ENCODE measurements at regions not wholly inside any gene's neighbourhood (a gene's known extent, or its start where the extent isn't known, plus 50 kb on each side); places are given as distances from the start of the nearest gene placed in this dataset.
"Not testable (repeated sequence)": the region's sequence is repeated elsewhere in the genome, so short reads cannot be mapped to it uniquely, and the experiment has no call there.

DNA sequence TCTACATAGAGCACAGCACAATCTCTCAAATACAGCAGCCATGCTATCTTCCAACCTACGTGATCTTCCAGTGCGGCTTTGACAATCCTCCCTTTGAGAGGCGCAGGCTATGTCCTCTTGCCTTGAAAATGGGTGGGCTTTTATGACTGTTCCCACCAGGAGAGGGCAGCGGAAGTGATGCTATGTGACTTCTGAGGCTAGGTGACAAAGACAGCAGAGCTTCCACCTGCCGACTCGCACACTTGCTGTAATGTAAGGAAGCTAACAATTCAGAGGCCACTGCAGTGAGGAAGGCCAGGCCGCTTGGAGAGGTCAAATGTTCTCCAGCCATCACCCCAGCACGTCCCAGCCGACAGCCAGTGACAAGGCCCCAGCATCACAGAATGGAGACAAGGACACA lies 65.8 kb downstream of the MRPL57 start:
- Histone ChIP-seq H2BK120ac (ENCODE audit: low read depth, low read length) (no peak overlapping the region), H3K4ac (ENCODE audit: low read length) (no peak overlapping the region), H2BK5ac (ENCODE audit: low read length) (no peak overlapping the region), H2AFZ (ENCODE audit: low read length) (peak overlapping the region; percentile 58), H3K14ac (ENCODE audit: low read length) (no peak overlapping the region), H2AK5ac (ENCODE audit: low read depth, low read length) (no peak overlapping the region), H4K8ac (ENCODE audit: low read depth, low read length) (no peak overlapping the region), H3K4me1 (ENCODE audit: control insufficient read depth in 2 of 2, insufficient read depth in 1 of 2, low read depth in 1 of 2, low read length in 2 of 2) (peaks cover 0 to 1% of the 10 kb centered on the region in 2 donors), H3K23ac (ENCODE audit: low read depth, low read length, poor library complexity) (no peak overlapping the region), H3K79me1 (ENCODE audit: low read depth, low read length) (no peaks in the 10 kb centered on the region), H3K27me3 (ENCODE audit: control insufficient read depth in 3 of 3, insufficient read depth in 3 of 3, low read depth in 1 of 3, low read length in 3 of 3) (no peaks in the 10 kb centered on the region), H2BK12ac (ENCODE audit: low read length) (no peak overlapping the region), H2BK15ac (ENCODE audit: low read length) (no peak overlapping the region), H3K9ac (ENCODE audit: low read depth, low read length, poor library complexity) (no peak overlapping the region), H3K4me3 (ENCODE audit: low read length in 2 of 2) (no peak overlapping the region), H3K9me3 (replicated peaks in 1 of 2; ENCODE audit: control insufficient read depth in 2 of 2, insufficient read depth in 1 of 2, low read depth in 1 of 2, low read length in 2 of 2) (peaks cover 0 to 3% of the 10 kb centered on the region in 2 donors), H3K27ac (replicated peaks; ENCODE audit: low read length) (no peak overlapping the region), H3K18ac (ENCODE audit: low read length) (no peak overlapping the region), H4K91ac (ENCODE audit: low read depth, low read length, poor library complexity) (no peak overlapping the region), H3K36me3 (replicated peaks in 1 of 2; ENCODE audit: control insufficient read depth in 2 of 2, insufficient read depth in 2 of 2, low read length in 2 of 2) (no peaks in the 10 kb centered on the region), H3K4me2 (ENCODE audit: insufficient read depth, low read length, poor library complexity, severe bottlenecking) (no peak overlapping the region)
- no CpG with 5 or more reads among the region's 9 CpGs for WGBS, 2 donors (ENCODE audit: extremely low coverage in 2 of 2, insufficient read length in 2 of 2, insufficient replicate concordance in 1 of 2)
- DNase-seq (ENCODE audit: low spot score): peak; percentile 18

DNA sequence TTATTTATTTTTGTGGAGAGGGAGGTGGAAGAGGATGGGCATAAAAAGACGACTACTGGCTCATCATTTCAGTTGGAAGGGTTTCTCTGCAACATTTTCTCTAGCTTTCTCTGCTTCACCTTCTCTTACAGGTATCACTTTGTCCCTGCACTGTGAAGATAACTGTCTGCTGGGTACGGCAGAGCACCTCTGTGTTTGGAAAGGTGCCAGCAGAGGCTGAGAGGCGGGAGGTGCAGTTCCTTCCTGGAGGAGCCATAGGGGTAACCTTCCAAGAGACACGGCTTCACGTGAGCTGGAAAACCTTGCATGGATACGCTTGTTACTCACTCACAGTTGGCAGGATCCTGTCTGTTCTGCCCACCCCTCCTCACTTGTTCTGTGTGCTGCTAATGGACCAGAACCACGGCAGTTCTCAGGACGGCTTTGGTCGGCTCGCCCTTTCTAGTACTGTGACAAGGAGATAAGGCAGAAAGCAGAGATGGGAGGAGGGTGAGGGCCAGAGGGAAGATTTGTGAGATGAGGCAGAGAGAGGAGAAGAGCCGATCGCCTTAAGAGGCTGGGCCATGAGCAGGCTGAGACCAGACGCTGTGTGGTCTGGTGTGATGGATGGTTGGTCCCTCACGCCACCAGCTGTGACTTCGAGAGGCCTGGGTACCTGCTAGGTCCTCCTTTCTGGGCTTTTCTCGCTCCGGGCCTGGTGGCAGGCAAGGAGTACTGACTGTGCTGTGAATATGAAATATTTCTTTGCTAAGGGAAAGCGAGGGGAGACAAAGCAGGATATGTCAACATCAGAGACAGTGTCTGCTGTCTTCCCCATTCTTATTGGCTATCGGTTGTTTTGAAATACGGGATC lies 66.8 kb downstream of the MRPL57 start:
- Histone ChIP-seq H3K4me1 (ENCODE audit: control insufficient read depth in 2 of 2, insufficient read depth in 1 of 2, low read depth in 1 of 2, low read length in 2 of 2) (peaks cover 0 to 5% of the 10 kb centered on the region in 2 donors), H2BK12ac (ENCODE audit: low read length) (no peak overlapping the region), H4K91ac (ENCODE audit: low read depth, low read length, poor library complexity) (no peak overlapping the region), H3K4ac (ENCODE audit: low read length) (no peak overlapping the region), H3K4me2 (ENCODE audit: insufficient read depth, low read length, poor library complexity, severe bottlenecking) (no peak overlapping the region), H3K9ac (ENCODE audit: low read depth, low read length, poor library complexity) (no peak overlapping the region), H4K8ac (ENCODE audit: low read depth, low read length) (no peak overlapping the region), H3K27ac (replicated peaks; ENCODE audit: low read length) (no peak overlapping the region), H3K14ac (ENCODE audit: low read length) (no peak overlapping the region), H3K18ac (ENCODE audit: low read length) (no peak overlapping the region), H3K27me3 (ENCODE audit: control insufficient read depth in 3 of 3, insufficient read depth in 3 of 3, low read depth in 1 of 3, low read length in 3 of 3) (no peaks in the 10 kb centered on the region), H3K9me3 (replicated peaks in 1 of 2; ENCODE audit: control insufficient read depth in 2 of 2, insufficient read depth in 1 of 2, low read depth in 1 of 2, low read length in 2 of 2) (no peaks in the 10 kb centered on the region), H2BK5ac (ENCODE audit: low read length) (no peak overlapping the region), H2AK5ac (ENCODE audit: low read depth, low read length) (no peak overlapping the region), H2BK120ac (ENCODE audit: low read depth, low read length) (no peak overlapping the region), H3K4me3 (ENCODE audit: low read length in 2 of 2) (no peak overlapping the region), H2AFZ (ENCODE audit: low read length) (peak overlapping the region; percentile 29), H3K23ac (ENCODE audit: low read depth, low read length, poor library complexity) (no peak overlapping the region), H2BK15ac (ENCODE audit: low read length) (peak overlapping the region; percentile 34), H3K36me3 (replicated peaks in 1 of 2; ENCODE audit: control insufficient read depth in 2 of 2, insufficient read depth in 2 of 2, low read length in 2 of 2) (no peaks in the 10 kb centered on the region), H3K79me1 (ENCODE audit: low read depth, low read length) (no peaks in the 10 kb centered on the region)
- WGBS, 2 donors (ENCODE audit: extremely low coverage in 2 of 2, insufficient read length in 2 of 2, insufficient replicate concordance in 1 of 2): no CpG with 5 or more reads among the region's 20 CpGs
- no peak for DNase-seq (ENCODE audit: low spot score)

DNA sequence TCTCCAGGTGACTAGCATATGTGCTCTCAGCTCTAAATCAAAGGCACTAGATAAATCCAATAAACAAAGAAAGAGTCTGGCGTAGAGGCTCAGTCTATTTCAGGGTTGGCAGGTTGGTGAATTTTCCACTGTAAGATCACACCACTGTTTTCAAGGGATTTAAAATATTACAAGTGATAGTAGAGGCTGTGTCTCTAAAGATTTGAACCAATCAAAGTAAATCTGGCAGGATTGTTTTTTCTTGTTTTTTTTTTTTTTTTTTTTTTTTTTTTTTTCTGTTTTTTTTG lies 67.4 kb downstream of the MRPL57 start:
- H3K36me3 ChIP-seq (replicated peaks in 1 of 2; ENCODE audit: control insufficient read depth in 2 of 2, insufficient read depth in 2 of 2, low read length in 2 of 2); H3K27me3 ChIP-seq (ENCODE audit: control insufficient read depth in 3 of 3, insufficient read depth in 3 of 3, low read depth in 1 of 3, low read length in 3 of 3); H2BK120ac ChIP-seq (ENCODE audit: low read depth, low read length); H3K9ac ChIP-seq (ENCODE audit: low read depth, low read length, poor library complexity); H2BK12ac ChIP-seq (ENCODE audit: low read length); DNase-seq (ENCODE audit: low spot score); H2BK15ac ChIP-seq (ENCODE audit: low read length); H3K18ac ChIP-seq (ENCODE audit: low read length); H3K79me1 ChIP-seq (ENCODE audit: low read depth, low read length); H3K9me3 ChIP-seq (replicated peaks in 1 of 2; ENCODE audit: control insufficient read depth in 2 of 2, insufficient read depth in 1 of 2, low read depth in 1 of 2, low read length in 2 of 2); H3K27ac ChIP-seq (replicated peaks; ENCODE audit: low read length); H4K91ac ChIP-seq (ENCODE audit: low read depth, low read length, poor library complexity); H2AFZ ChIP-seq (ENCODE audit: low read length); H2AK5ac ChIP-seq (ENCODE audit: low read depth, low read length); H3K4me2 ChIP-seq (ENCODE audit: insufficient read depth, low read length, poor library complexity, severe bottlenecking); H2BK5ac ChIP-seq (ENCODE audit: low read length); H3K4ac ChIP-seq (ENCODE audit: low read length); H3K4me3 ChIP-seq (ENCODE audit: low read length in 2 of 2); H4K8ac ChIP-seq (ENCODE audit: low read depth, low read length); H3K23ac ChIP-seq (ENCODE audit: low read depth, low read length, poor library complexity); H3K14ac ChIP-seq (ENCODE audit: low read length); H3K4me1 ChIP-seq (ENCODE audit: control insufficient read depth in 2 of 2, insufficient read depth in 1 of 2, low read depth in 1 of 2, low read length in 2 of 2): not testable (repeated sequence)
- WGBS, 2 donors (ENCODE audit: extremely low coverage in 2 of 2, insufficient read length in 2 of 2, insufficient replicate concordance in 1 of 2): no CpG with 5 or more reads among the region's 1 CpG

DNA sequence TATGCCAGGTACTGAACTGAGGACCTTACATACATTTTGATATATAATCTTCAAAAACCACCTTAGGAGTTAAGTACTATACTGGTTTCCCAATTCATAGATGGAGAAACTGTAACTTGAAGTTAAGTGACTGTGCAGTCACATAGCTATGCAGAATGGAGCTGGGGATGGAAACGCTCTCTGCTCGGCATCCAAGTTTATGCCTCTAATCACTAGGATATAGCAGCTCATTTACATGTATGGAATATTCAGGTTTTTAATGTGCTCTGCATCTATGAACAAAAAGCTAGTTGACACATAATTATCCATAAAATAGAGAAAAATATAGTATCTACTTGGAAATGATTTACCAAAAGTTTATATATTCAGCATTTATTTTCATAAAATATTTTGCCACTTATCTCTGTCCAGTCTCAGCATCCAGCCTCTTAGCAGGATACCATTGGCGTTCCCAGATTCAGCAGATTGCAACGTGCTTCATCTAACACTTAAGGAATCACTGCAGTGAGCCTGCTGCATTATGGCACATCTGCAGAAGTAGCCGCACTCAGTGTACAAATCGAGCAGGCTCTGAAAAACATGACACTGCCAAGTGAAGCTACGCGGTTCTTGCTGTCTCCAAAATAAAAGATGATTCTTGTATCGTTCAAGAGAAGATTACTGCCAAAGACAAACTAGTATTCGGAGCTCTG lies 70.4 kb downstream of the MRPL57 start:
- H3K4me2 ChIP-seq (ENCODE audit: insufficient read depth, low read length, poor library complexity, severe bottlenecking): no peak overlapping the region
- H3K27me3 ChIP-seq (ENCODE audit: control insufficient read depth in 3 of 3, insufficient read depth in 3 of 3, low read depth in 1 of 3, low read length in 3 of 3): no peaks in the 10 kb centered on the region
- H3K18ac ChIP-seq (ENCODE audit: low read length): no peak overlapping the region
- DNase-seq (ENCODE audit: low spot score): no peak
- H2BK15ac ChIP-seq (ENCODE audit: low read length): no peak overlapping the region
- H2BK120ac ChIP-seq (ENCODE audit: low read depth, low read length): no peak overlapping the region
- no peak overlapping the region for H3K23ac ChIP-seq (ENCODE audit: low read depth, low read length, poor library complexity)
- no peak overlapping the region for H4K91ac ChIP-seq (ENCODE audit: low read depth, low read length, poor library complexity)
- no peak overlapping the region for H3K14ac ChIP-seq (ENCODE audit: low read length)
- no peaks in the 10 kb centered on the region for H3K79me1 ChIP-seq (ENCODE audit: low read depth, low read length)
- H3K36me3 ChIP-seq (replicated peaks in 1 of 2; ENCODE audit: control insufficient read depth in 2 of 2, insufficient read depth in 2 of 2, low read length in 2 of 2): no peaks in the 10 kb centered on the region
- H3K27ac ChIP-seq (replicated peaks; ENCODE audit: low read length): no peak overlapping the region
- no peak overlapping the region for H4K8ac ChIP-seq (ENCODE audit: low read depth, low read length)
- no peak overlapping the region for H3K4ac ChIP-seq (ENCODE audit: low read length)
- H3K9me3 ChIP-seq (replicated peaks in 1 of 2; ENCODE audit: control insufficient read depth in 2 of 2, insufficient read depth in 1 of 2, low read depth in 1 of 2, low read length in 2 of 2): no peaks in the 10 kb centered on the region
- no peak overlapping the region for H3K4me3 ChIP-seq (ENCODE audit: low read length in 2 of 2)
- no peak overlapping the region for H2BK5ac ChIP-seq (ENCODE audit: low read length)
- no CpG with 5 or more reads among the region's 10 CpGs for WGBS, 2 donors (ENCODE audit: extremely low coverage in 2 of 2, insufficient read length in 2 of 2, insufficient replicate concordance in 1 of 2)
- H3K9ac ChIP-seq (ENCODE audit: low read depth, low read length, poor library complexity): no peak overlapping the region
- H2AFZ ChIP-seq (ENCODE audit: low read length): no peak overlapping the region
- peaks cover 0 to 8% of the 10 kb centered on the region in 2 donors for H3K4me1 ChIP-seq (ENCODE audit: control insufficient read depth in 2 of 2, insufficient read depth in 1 of 2, low read depth in 1 of 2, low read length in 2 of 2)
- H2AK5ac ChIP-seq (ENCODE audit: low read depth, low read length): no peak overlapping the region
- no peak overlapping the region for H2BK12ac ChIP-seq (ENCODE audit: low read length)
